HEK293 (cell line): ENCODE measurements at regions not wholly inside any gene's neighbourhood (a gene's known extent, or its start where the extent isn't known, plus 50 kb on each side); places are given as distances from the start of the nearest gene placed in this dataset.

ENCODE experiments used
- RBAK ChIP-seq: fragments of 450-650 bp; formaldehyde crosslinking; IDR thresholded peaks from 2 replicates; pipeline ENCODE4 v1.5.1; 2016; ENCODE audit warnings: missing biosample characterization, missing genetic modification characterization
- ZBTB8A ChIP-seq: fragments of 450-650 bp; formaldehyde crosslinking; IDR thresholded peaks from 2 replicates; pipeline ENCODE4 v1.5.1; 2016; ENCODE audit warnings: missing biosample characterization, missing genetic modification characterization
- ZFP37 ChIP-seq: fragments of 450-650 bp; formaldehyde crosslinking; IDR thresholded peaks from 2 replicates; pipeline ENCODE4 v1.5.1; 2016; ENCODE audit warnings: missing biosample characterization, missing genetic modification characterization
- ZNF10 ChIP-seq: fragments of 450-650 bp; formaldehyde crosslinking; IDR thresholded peaks from 2 replicates; pipeline ENCODE4 v1.5.1; 2017; ENCODE audit warnings: missing biosample characterization, missing genetic modification characterization
- ZNF530 ChIP-seq: fragments of 450-650 bp; formaldehyde crosslinking; IDR thresholded peaks from 2 replicates; pipeline ENCODE4 v1.5.1; 2016; ENCODE audit warnings: low read depth, missing biosample characterization, missing genetic modification characterization
- ZNF600 ChIP-seq: fragments of 450-650 bp; formaldehyde crosslinking; IDR thresholded peaks from 2 replicates; pipeline ENCODE4 v1.5.1; 2016; ENCODE audit warnings: missing biosample characterization, missing genetic modification characterization
- ZSCAN16 ChIP-seq: fragments of 450-650 bp; formaldehyde crosslinking; IDR thresholded peaks from 2 replicates; pipeline ENCODE4 v1.5.1; 2016; ENCODE audit warnings: missing biosample characterization, missing genetic modification characterization
- TF ChIP-seq, protein P1 (sequence below): fragments of 450-650 bp; formaldehyde crosslinking; conservative IDR thresholded peaks from 2 replicates; pipeline ENCODE4 v1.5.1; 2016; ENCODE audit warnings: low read depth, missing biosample characterization, missing genetic modification characterization
- TF ChIP-seq, protein P2 (sequence below): fragments of 450-650 bp; formaldehyde crosslinking; IDR thresholded peaks from 2 replicates; pipeline ENCODE4 v1.5.1; 2016; ENCODE audit warnings: missing biosample characterization, missing genetic modification characterization
- TF ChIP-seq, protein P3 (sequence below): fragments of 450-650 bp; formaldehyde crosslinking; IDR thresholded peaks from 2 replicates; pipeline ENCODE4 v1.5.1; 2016; ENCODE audit warnings: missing biosample characterization, missing genetic modification characterization
- TF ChIP-seq, protein P4 (sequence below): fragments of 450-650 bp; formaldehyde crosslinking; IDR thresholded peaks from 2 replicates; pipeline ENCODE4 v1.5.1; 2016; ENCODE audit warnings: missing biosample characterization, missing genetic modification characterization, low read depth

DNA sequence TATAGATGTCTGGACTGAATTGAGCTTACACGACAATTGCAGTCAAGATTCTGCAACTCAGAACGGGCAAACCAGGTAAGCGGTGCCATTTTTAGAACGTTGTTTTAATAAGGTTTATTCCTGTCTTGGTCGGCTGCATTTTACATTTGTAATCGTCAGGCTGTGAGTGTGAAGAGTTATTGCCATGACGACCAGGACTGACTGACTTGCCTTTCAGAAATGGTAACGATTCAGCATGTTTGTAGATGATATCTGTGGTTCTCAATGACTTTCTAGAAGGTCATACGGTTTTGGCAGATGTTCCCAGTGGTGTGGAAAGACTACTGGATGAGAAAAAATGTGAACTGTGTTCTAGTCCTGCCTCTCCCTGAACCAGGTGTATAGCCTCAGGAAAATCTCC lies 271.3 kb upstream of the B3GALT2 start:
- TF ChIP-seq ZBTB8A (tag by site-specific recombination) (no peak), ZNF530 (tag by site-specific recombination) (no peak), ZNF10 (tag by site-specific recombination) (no peak), ZFP37 (tag by site-specific recombination) (no peak), ZNF600 (tag by site-specific recombination) (no peak), ZSCAN16 (no peak), RBAK (tag by site-specific recombination) (no peak)
- TF ChIP-seq, protein P1, sequence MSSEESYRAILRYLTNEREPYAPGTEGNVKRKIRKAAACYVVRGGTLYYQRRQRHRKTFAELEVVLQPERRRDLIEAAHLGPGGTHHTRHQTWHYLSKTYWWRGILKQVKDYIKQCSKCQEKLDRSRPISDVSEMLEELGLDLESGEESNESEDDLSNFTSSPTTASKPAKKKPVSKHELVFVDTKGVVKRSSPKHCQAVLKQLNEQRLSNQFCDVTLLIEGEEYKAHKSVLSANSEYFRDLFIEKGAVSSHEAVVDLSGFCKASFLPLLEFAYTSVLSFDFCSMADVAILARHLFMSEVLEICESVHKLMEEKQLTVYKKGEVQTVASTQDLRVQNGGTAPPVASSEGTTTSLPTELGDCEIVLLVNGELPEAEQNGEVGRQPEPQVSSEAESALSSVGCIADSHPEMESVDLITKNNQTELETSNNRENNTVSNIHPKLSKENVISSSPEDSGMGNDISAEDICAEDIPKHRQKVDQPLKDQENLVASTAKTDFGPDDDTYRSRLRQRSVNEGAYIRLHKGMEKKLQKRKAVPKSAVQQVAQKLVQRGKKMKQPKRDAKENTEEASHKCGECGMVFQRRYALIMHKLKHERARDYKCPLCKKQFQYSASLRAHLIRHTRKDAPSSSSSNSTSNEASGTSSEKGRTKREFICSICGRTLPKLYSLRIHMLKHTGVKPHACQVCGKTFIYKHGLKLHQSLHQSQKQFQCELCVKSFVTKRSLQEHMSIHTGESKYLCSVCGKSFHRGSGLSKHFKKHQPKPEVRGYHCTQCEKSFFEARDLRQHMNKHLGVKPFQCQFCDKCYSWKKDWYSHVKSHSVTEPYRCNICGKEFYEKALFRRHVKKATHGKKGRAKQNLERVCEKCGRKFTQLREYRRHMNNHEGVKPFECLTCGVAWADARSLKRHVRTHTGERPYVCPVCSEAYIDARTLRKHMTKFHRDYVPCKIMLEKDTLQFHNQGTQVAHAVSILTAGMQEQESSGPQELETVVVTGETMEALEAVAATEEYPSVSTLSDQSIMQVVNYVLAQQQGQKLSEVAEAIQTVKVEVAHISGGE, result no peak
- TF ChIP-seq, protein P2, sequence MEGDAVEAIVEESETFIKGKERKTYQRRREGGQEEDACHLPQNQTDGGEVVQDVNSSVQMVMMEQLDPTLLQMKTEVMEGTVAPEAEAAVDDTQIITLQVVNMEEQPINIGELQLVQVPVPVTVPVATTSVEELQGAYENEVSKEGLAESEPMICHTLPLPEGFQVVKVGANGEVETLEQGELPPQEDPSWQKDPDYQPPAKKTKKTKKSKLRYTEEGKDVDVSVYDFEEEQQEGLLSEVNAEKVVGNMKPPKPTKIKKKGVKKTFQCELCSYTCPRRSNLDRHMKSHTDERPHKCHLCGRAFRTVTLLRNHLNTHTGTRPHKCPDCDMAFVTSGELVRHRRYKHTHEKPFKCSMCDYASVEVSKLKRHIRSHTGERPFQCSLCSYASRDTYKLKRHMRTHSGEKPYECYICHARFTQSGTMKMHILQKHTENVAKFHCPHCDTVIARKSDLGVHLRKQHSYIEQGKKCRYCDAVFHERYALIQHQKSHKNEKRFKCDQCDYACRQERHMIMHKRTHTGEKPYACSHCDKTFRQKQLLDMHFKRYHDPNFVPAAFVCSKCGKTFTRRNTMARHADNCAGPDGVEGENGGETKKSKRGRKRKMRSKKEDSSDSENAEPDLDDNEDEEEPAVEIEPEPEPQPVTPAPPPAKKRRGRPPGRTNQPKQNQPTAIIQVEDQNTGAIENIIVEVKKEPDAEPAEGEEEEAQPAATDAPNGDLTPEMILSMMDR, result no peak
- TF ChIP-seq, protein P3, sequence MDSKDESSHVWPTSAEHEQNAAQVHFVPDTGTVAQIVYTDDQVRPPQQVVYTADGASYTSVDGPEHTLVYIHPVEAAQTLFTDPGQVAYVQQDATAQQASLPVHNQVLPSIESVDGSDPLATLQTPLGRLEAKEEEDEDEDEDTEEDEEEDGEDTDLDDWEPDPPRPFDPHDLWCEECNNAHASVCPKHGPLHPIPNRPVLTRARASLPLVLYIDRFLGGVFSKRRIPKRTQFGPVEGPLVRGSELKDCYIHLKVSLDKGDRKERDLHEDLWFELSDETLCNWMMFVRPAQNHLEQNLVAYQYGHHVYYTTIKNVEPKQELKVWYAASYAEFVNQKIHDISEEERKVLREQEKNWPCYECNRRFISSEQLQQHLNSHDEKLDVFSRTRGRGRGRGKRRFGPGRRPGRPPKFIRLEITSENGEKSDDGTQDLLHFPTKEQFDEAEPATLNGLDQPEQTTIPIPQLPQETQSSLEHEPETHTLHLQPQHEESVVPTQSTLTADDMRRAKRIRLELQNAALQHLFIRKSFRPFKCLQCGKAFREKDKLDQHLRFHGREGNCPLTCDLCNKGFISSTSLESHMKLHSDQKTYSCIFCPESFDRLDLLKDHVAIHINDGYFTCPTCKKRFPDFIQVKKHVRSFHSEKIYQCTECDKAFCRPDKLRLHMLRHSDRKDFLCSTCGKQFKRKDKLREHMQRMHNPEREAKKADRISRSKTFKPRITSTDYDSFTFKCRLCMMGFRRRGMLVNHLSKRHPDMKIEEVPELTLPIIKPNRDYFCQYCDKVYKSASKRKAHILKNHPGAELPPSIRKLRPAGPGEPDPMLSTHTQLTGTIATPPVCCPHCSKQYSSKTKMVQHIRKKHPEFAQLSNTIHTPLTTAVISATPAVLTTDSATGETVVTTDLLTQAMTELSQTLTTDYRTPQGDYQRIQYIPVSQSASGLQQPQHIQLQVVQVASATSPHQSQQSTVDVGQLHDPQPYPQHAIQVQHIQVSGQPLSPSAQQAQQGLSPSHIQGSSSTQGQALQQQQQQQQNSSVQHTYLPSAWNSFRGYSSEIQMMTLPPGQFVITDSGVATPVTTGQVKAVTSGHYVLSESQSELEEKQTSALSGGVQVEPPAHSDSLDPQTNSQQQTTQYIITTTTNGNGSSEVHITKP (tag by site-specific recombination), result no peak
- TF ChIP-seq, protein P4, sequence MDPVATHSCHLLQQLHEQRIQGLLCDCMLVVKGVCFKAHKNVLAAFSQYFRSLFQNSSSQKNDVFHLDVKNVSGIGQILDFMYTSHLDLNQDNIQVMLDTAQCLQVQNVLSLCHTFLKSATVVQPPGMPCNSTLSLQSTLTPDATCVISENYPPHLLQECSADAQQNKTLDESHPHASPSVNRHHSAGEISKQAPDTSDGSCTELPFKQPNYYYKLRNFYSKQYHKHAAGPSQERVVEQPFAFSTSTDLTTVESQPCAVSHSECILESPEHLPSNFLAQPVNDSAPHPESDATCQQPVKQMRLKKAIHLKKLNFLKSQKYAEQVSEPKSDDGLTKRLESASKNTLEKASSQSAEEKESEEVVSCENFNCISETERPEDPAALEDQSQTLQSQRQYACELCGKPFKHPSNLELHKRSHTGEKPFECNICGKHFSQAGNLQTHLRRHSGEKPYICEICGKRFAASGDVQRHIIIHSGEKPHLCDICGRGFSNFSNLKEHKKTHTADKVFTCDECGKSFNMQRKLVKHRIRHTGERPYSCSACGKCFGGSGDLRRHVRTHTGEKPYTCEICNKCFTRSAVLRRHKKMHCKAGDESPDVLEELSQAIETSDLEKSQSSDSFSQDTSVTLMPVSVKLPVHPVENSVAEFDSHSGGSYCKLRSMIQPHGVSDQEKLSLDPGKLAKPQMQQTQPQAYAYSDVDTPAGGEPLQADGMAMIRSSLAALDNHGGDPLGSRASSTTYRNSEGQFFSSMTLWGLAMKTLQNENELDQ, result no peak
